HG03103 (cell line): ENCODE measurements at regions not wholly inside any gene's neighbourhood (a gene's known extent, or its start where the extent isn't known, plus 50 kb on each side); places are given as distances from the start of the nearest gene placed in this dataset.

Experiments
- ATAC-seq: cut with Tn5 transposase; IDR thresholded peaks from one replicate; pipeline ENCODE4 v1.9.1; 2021; ENCODE audit warnings: low read depth; ENCODE audit not compliant: unreplicated experiment

GRCh38 chr1:240682166-240682858 is 70.4 kb upstream of the GREM2 start:
- no peak for ATAC-seq

- no peak for ATAC-seq
These were observed 60.3 kb upstream of the GREM2 start for GRCh38 chr1:240672132-240672811.

- ATAC-seq = no peak
These were observed 55.4 kb upstream of the GREM2 start for GRCh38 chr1:240667351-240667750.

- no peak for ATAC-seq
These were observed 54.7 kb upstream of the GREM2 start for GRCh38 chr1:240666568-240667198.

- ATAC-seq = no peak
These were observed 51.4 kb upstream of the GREM2 start for GRCh38 chr1:240663169-240663879.
